ENCODE measurements at regions not wholly inside any gene's neighbourhood (a gene's known extent, or its start where the extent isn't known, plus 50 kb on each side); places are given as distances from the start of the nearest gene placed in this dataset.

DNA sequence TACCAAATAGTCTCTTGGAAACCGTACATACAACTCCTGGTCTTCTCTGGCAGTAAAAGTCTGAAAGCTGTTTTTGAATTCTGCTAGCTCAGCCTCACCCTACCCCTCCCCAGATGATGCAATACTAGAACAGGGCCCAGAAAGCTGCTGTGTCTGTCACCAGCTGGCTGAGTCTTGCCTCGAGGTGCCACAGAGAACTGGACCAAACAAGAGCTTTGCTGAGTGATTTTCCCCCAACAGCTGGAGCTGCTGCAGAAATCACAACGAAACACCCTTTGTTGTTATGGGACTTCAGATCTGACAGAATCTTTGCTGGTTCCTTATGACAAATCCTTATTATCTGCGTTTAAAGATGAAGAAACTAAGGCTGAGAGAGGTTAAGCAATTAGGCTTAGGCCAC, 134.1 kb downstream of the SPAG6 start:
- TF ChIP-seq, protein P1, sequence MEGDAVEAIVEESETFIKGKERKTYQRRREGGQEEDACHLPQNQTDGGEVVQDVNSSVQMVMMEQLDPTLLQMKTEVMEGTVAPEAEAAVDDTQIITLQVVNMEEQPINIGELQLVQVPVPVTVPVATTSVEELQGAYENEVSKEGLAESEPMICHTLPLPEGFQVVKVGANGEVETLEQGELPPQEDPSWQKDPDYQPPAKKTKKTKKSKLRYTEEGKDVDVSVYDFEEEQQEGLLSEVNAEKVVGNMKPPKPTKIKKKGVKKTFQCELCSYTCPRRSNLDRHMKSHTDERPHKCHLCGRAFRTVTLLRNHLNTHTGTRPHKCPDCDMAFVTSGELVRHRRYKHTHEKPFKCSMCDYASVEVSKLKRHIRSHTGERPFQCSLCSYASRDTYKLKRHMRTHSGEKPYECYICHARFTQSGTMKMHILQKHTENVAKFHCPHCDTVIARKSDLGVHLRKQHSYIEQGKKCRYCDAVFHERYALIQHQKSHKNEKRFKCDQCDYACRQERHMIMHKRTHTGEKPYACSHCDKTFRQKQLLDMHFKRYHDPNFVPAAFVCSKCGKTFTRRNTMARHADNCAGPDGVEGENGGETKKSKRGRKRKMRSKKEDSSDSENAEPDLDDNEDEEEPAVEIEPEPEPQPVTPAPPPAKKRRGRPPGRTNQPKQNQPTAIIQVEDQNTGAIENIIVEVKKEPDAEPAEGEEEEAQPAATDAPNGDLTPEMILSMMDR (IDR thresholded peaks at IDR 0.05), result no peak
- TF ChIP-seq POLR2AphosphoS5 (IDR thresholded peaks at IDR 0.05), result no peak
- no peak for TF ChIP-seq POLR2A (IDR thresholded peaks at IDR 0.05)

Data from breast epithelium (tissue), 3 donors.